Progenitor cell of endocrine pancreas (in vitro differentiated cells): ENCODE measurements at regions not wholly inside any gene's neighbourhood (a gene's known extent, or its start where the extent isn't known, plus 50 kb on each side); places are given as distances from the start of the nearest gene placed in this dataset.
"Not testable (repeated sequence)": the region's sequence is repeated elsewhere in the genome, so short reads cannot be mapped to it uniquely, and the experiment has no call there.

Experiments
- DNase-seq: peaks from one replicate; pipeline ENCODE4 v3.0.0; 2021; ENCODE audit warnings: low spot score; ENCODE audit not compliant: unreplicated experiment
- H3K27ac Mint-ChIP-seq: 2 replicates; pipeline ENCODE4 v1.8.0; 2021; ENCODE audit warnings: mild to moderate bottlenecking, moderate library complexity, mixed read lengths
- H3K27me3 Mint-ChIP-seq: 2 replicates; pipeline ENCODE4 v1.8.0; 2021; ENCODE audit warnings: mixed read lengths
- H3K36me3 Mint-ChIP-seq: 2 replicates; pipeline ENCODE4 v1.8.0; 2022; ENCODE audit warnings: mixed read lengths; ENCODE audit not compliant: insufficient read depth
- H3K4me1 Mint-ChIP-seq: 2 replicates; pipeline ENCODE4 v1.8.0; 2021; ENCODE audit warnings: low read depth, mixed read lengths
- H3K4me3 Mint-ChIP-seq: 2 replicates; pipeline ENCODE4 v1.8.0; 2021; ENCODE audit warnings: low read depth, mild to moderate bottlenecking, moderate library complexity, mixed read lengths
- H3K9me3 Mint-ChIP-seq: 2 replicates; pipeline ENCODE4 v1.8.0; 2021; ENCODE audit warnings: low read depth, mixed read lengths
- TF ChIP-seq, protein P1 (sequence below): fragments of 200-600 bp; sonication (generic); IDR thresholded peaks from one replicate; pipeline ENCODE4 v1.5.0; 2021; ENCODE audit warnings: antibody characterized with exemption, mild to moderate bottlenecking; ENCODE audit not compliant: unreplicated experiment

DNA sequence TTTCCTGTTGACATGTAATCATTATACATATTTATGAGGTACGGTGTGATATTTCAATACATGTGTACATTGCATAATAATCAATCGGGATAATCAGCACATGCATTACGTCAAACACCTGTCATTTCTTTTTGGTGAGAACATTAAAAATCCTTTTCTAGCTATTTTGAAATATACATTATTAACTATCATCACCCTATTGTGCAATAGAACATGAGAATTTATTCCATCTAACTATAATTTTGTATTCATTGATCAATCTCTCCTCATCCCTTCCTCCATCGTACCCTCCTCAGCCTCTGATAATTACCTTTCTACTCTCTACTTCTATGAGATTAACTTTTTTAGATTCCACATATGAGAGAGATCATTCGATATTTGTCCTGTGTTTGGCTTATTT, 170.9 kb upstream of the GHR start:
- H3K27me3 Mint-ChIP-seq: no peaks in the 10 kb centered on the region
- TF ChIP-seq, protein P1, sequence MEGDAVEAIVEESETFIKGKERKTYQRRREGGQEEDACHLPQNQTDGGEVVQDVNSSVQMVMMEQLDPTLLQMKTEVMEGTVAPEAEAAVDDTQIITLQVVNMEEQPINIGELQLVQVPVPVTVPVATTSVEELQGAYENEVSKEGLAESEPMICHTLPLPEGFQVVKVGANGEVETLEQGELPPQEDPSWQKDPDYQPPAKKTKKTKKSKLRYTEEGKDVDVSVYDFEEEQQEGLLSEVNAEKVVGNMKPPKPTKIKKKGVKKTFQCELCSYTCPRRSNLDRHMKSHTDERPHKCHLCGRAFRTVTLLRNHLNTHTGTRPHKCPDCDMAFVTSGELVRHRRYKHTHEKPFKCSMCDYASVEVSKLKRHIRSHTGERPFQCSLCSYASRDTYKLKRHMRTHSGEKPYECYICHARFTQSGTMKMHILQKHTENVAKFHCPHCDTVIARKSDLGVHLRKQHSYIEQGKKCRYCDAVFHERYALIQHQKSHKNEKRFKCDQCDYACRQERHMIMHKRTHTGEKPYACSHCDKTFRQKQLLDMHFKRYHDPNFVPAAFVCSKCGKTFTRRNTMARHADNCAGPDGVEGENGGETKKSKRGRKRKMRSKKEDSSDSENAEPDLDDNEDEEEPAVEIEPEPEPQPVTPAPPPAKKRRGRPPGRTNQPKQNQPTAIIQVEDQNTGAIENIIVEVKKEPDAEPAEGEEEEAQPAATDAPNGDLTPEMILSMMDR: no peak
- no peaks in the 10 kb centered on the region for H3K36me3 Mint-ChIP-seq
- DNase-seq: no peak
- peaks cover 3% of the 10 kb centered on the region for H3K9me3 Mint-ChIP-seq
- H3K27ac Mint-ChIP-seq: no peak overlapping the region
- no peaks in the 10 kb centered on the region for H3K4me1 Mint-ChIP-seq
- H3K4me3 Mint-ChIP-seq: no peak overlapping the region

DNA sequence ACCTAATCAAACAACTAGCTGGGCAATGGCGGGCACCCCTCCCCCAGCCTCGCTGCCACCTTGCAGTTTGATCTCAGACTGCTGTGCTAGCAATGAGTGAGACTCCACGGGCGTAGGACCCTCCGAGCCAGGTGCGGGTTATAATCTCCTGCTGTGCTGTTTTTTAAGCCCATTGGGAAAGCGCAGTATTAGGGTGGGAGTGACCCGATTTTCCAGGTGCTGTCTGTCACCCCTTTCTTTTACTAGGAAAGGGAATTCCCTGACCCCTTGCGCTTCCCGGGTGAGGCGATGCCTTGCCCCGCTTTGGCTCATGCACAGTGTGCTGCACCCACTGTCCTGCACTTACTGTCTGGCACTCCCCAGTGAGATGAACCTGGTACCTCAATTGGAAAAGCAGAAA, 163.3 kb upstream of the GHR start:
- H3K4me3 Mint-ChIP-seq, H3K27me3 Mint-ChIP-seq, H3K36me3 Mint-ChIP-seq, DNase-seq, H3K27ac Mint-ChIP-seq, H3K4me1 Mint-ChIP-seq: not testable (repeated sequence)
- H3K9me3 Mint-ChIP-seq: peaks cover 20% of the 10 kb centered on the region

DNA sequence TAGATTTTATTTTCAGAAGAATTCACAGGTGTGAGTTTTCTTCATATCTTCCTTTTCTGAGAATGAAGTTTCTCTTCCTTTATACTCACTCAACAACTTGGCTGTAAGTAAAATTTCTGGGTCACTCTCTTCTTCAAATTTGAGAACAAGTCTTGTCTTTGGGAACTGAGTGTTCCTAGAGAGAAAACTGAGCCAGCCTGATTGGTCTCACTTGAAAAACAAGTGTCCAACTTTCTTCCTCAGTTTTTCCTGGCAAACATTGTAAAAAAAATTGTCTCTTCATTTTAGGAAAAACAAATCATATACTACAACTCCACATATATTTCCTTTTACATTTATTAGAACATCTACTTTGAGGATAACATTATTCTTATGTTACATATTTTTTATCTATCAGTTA, 156.1 kb upstream of the GHR start:
- no peak for DNase-seq
- TF ChIP-seq, protein P1: no peak
- Mint-ChIP-seq H3K4me1 (peaks cover 3% of the 10 kb centered on the region), H3K9me3 (peaks cover 16% of the 10 kb centered on the region), H3K27ac (no peak overlapping the region), H3K27me3 (no peaks in the 10 kb centered on the region), H3K36me3 (no peaks in the 10 kb centered on the region), H3K4me3 (no peak overlapping the region)

DNA sequence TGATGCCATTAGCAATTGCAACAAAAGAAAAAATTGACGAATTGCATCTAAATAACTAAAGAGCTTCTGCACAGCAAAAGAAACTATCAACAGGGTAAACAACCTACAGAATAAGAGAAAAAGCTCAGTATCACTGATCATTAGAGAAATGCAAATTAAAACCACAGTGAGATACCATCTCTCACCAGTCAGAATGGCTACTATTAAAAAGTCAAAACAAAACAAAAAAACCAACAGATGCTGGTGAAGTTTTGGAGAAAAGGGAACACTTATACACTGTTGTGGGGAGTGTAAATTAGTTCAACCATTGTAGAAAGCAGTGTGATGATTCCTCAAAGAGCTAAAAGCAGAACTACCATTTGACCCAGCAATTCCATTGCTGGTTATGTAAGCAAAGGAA, 155.1 kb upstream of the GHR start:
- H3K27ac Mint-ChIP-seq, DNase-seq, H3K27me3 Mint-ChIP-seq, H3K4me3 Mint-ChIP-seq, H3K36me3 Mint-ChIP-seq, H3K4me1 Mint-ChIP-seq: not testable (repeated sequence)
- H3K9me3 Mint-ChIP-seq: peaks cover 14% of the 10 kb centered on the region

DNA sequence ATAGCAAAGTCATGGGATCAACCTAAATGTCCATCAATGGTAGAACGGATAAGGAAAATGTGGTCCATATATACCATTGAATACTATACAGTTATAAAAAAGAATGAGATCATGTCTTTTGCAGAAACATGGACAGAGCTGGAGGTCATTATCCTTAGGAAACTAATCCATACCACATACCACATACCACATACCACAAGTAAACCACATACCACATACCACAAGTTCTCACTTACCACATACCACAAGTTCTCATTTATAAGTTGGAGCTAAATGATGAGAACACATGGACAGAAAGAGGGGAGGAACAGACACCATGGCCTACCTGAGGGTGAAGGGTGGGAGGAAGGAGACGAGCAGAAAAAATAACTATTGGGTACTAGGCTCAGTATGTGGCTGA, 154.6 kb upstream of the GHR start:
- peaks cover 3% of the 10 kb centered on the region for H3K4me1 Mint-ChIP-seq
- no peaks in the 10 kb centered on the region for H3K36me3 Mint-ChIP-seq
- TF ChIP-seq, protein P1: no peak
- H3K27me3 Mint-ChIP-seq: no peaks in the 10 kb centered on the region
- no peak overlapping the region for H3K4me3 Mint-ChIP-seq
- peaks cover 14% of the 10 kb centered on the region for H3K9me3 Mint-ChIP-seq
- H3K27ac Mint-ChIP-seq: no peak overlapping the region
- DNase-seq: no peak

DNA sequence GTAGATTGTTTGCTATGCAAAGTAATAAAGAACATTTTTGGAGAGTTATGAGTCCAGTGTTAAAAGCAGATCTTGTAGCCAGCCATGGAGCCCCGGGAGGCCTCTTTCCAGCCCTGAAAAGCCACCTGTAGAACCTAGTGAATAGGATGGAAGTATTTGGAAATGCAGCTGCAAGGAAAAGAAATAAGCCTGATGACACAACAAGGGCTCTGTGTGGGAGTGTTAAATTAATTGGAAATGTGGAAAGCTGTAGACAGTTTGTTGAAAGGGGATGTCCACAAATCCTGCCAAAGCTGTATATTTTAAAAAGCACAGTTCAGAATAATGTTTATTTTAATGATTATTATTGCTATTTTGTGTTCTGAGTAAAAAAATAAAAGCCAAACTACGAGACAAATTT, 152.5 kb upstream of the GHR start:
- TF ChIP-seq, protein P1: no peak
- H3K27ac Mint-ChIP-seq: no peak overlapping the region
- H3K4me3 Mint-ChIP-seq: no peak overlapping the region
- no peaks in the 10 kb centered on the region for H3K36me3 Mint-ChIP-seq
- no peaks in the 10 kb centered on the region for H3K27me3 Mint-ChIP-seq
- DNase-seq: no peak
- H3K4me1 Mint-ChIP-seq: peaks cover 3% of the 10 kb centered on the region
- no peaks in the 10 kb centered on the region for H3K9me3 Mint-ChIP-seq
